ENCODE measurements at regions not wholly inside any gene's neighbourhood (a gene's known extent, or its start where the extent isn't known, plus 50 kb on each side); places are given as distances from the start of the nearest gene placed in this dataset.

GRCh38 chr6:14767226-14767625 is 478.6 kb upstream of the JARID2 start:
- Mint-ChIP-seq H3K27ac (no peak overlapping the region), H3K4me1 (ENCODE audit: low read depth) (peaks cover 11% of the 10 kb centered on the region), H3K36me3 (ENCODE audit: low read depth) (no peaks in the 10 kb centered on the region), H3K27me3 (no peaks in the 10 kb centered on the region), H3K4me3 (no peak overlapping the region), H3K9me3 (no peaks in the 10 kb centered on the region)
- no peak for ATAC-seq
- TF ChIP-seq CTCF (IDR thresholded peaks at IDR 0.05), result no peak
- POLR2A ChIA-PET, result no interaction called here
- no peak for DNase-seq
- intact Hi-C loops (cut with micrococcal nuclease), result no loop called here
- CTCF ChIA-PET, result no interaction called here

GRCh38 chr6:14770040-14770439 is 475.8 kb upstream of the JARID2 start:
- intact Hi-C loops (cut with micrococcal nuclease), result no loop called here
- no peak overlapping the region for H3K4me3 Mint-ChIP-seq
- DNase-seq (no peak), ATAC-seq (no peak)
- ChIA-PET CTCF (no interaction called here), POLR2A (no interaction called here)
- TF ChIP-seq CTCF (IDR thresholded peaks at IDR 0.05), result no peak
- no peaks in the 10 kb centered on the region for H3K9me3 Mint-ChIP-seq
- no peaks in the 10 kb centered on the region for H3K36me3 Mint-ChIP-seq (ENCODE audit: low read depth)
- no peaks in the 10 kb centered on the region for H3K27me3 Mint-ChIP-seq
- no peak overlapping the region for H3K27ac Mint-ChIP-seq
- H3K4me1 Mint-ChIP-seq (ENCODE audit: low read depth), result peaks cover 8% of the 10 kb centered on the region

- DNase-seq (no peak), ATAC-seq (no peak)
- Mint-ChIP-seq H3K36me3 (ENCODE audit: low read depth) (no peaks in the 10 kb centered on the region), H3K27me3 (no peaks in the 10 kb centered on the region), H3K9me3 (no peaks in the 10 kb centered on the region), H3K4me3 (no peak overlapping the region), H3K27ac (no peak overlapping the region), H3K4me1 (ENCODE audit: low read depth) (peaks cover 6% of the 10 kb centered on the region)
- intact Hi-C loops (cut with micrococcal nuclease), result no loop called here
- CTCF ChIA-PET, result no interaction called here
- no peak for TF ChIP-seq CTCF (IDR thresholded peaks at IDR 0.05)
- POLR2A ChIA-PET, result no interaction called here
These were observed 475.3 kb upstream of the JARID2 start for GRCh38 chr6:14770572-14770971.

GRCh38 chr6:14771016-14771415 is 474.9 kb upstream of the JARID2 start:
- H3K36me3 Mint-ChIP-seq (ENCODE audit: low read depth), result no peaks in the 10 kb centered on the region
- ChIA-PET CTCF (no interaction called here), POLR2A (no interaction called here)
- TF ChIP-seq CTCF (IDR thresholded peaks at IDR 0.05), result no peak
- no peak overlapping the region for H3K27ac Mint-ChIP-seq
- no peak for ATAC-seq
- intact Hi-C loops (cut with micrococcal nuclease), result no loop called here
- H3K4me1 Mint-ChIP-seq (ENCODE audit: low read depth), result peaks cover 6% of the 10 kb centered on the region
- H3K9me3 Mint-ChIP-seq, result no peaks in the 10 kb centered on the region
- H3K4me3 Mint-ChIP-seq, result no peak overlapping the region
- DNase-seq, result no peak
- H3K27me3 Mint-ChIP-seq, result no peaks in the 10 kb centered on the region

GRCh38 chr6:14772188-14772587 is 473.7 kb upstream of the JARID2 start:
- Mint-ChIP-seq H3K4me1 (ENCODE audit: low read depth) (peaks cover 6% of the 10 kb centered on the region), H3K4me3 (no peak overlapping the region), H3K27ac (no peak overlapping the region), H3K27me3 (no peaks in the 10 kb centered on the region), H3K9me3 (no peaks in the 10 kb centered on the region), H3K36me3 (ENCODE audit: low read depth) (no peaks in the 10 kb centered on the region)
- no peak for TF ChIP-seq CTCF (IDR thresholded peaks at IDR 0.05)
- ATAC-seq, result no peak
- ChIA-PET POLR2A (no interaction called here), CTCF (no interaction called here)
- intact Hi-C loops (cut with micrococcal nuclease), result no loop called here
- DNase-seq, result no peak
